Astrocyte (in vitro differentiated cells and primary cell): ENCODE measurements at regions not wholly inside any gene's neighbourhood (a gene's known extent, or its start where the extent isn't known, plus 50 kb on each side); places are given as distances from the start of the nearest gene placed in this dataset.

Experiments
- DNase-seq: peaks from one replicate; pipeline ENCODE4 v3.0.0-alpha.2; 2010; ENCODE audit warnings: low read depth
- FAIRE-seq: peaks from 2 replicates; lab custom pipeline; 2011; peaks lifted over from hg19 to GRCh38; lab: Jason Lieb, UNC
- H2AFZ ChIP-seq: 2 replicates; pipeline ENCODE4 v1.6.0; 2012; ENCODE audit warnings: low read depth, low read length, inconsistent platforms
- H3K27ac ChIP-seq: 2 replicates; pipeline ENCODE4 v1.5.1; 2011; ENCODE audit warnings: low read depth, low read length, inconsistent platforms
- H3K27me3 ChIP-seq: 2 replicates; pipeline ENCODE4 v1.6.0; 2011; ENCODE audit warnings: low read length, inconsistent platforms; ENCODE audit not compliant: insufficient read depth
- H3K36me3 ChIP-seq: 2 replicates; pipeline ENCODE4 v1.5.1; 2011; ENCODE audit warnings: low read length, inconsistent platforms; ENCODE audit not compliant: insufficient read depth
- H3K4me1 ChIP-seq: 2 replicates; pipeline ENCODE4 v1.5.1; 2011; ENCODE audit warnings: low read length, inconsistent platforms; ENCODE audit not compliant: insufficient read depth
- H3K4me2 ChIP-seq: 2 replicates; pipeline ENCODE4 v1.6.0; 2012; ENCODE audit warnings: low read length, inconsistent platforms
- H3K4me3 ChIP-seq: 2 replicates; pipeline ENCODE4 v1.5.1; 2011; ENCODE audit warnings: low read depth, mild to moderate bottlenecking, low read length, inconsistent platforms; ENCODE audit not compliant: insufficient read depth
- H3K79me2 ChIP-seq: 2 replicates; pipeline ENCODE4 v1.6.0; 2012; ENCODE audit warnings: mild to moderate bottlenecking, low read length, inconsistent platforms; ENCODE audit not compliant: insufficient read depth
- H3K9ac ChIP-seq: 2 replicates; pipeline ENCODE4 v1.6.0; 2012; ENCODE audit warnings: mild to moderate bottlenecking, low read length, inconsistent platforms
- H3K9me3 ChIP-seq: 2 replicates; pipeline ENCODE4 v1.5.1; 2012; ENCODE audit warnings: low read depth, mild to moderate bottlenecking, low read length, inconsistent platforms; ENCODE audit not compliant: insufficient read depth
- H4K20me1 ChIP-seq: 2 replicates; pipeline ENCODE4 v1.6.0; 2012; ENCODE audit warnings: low read length, inconsistent platforms; ENCODE audit not compliant: insufficient read depth
- H3K27ac Mint-ChIP-seq: one replicate; pipeline ENCODE4 v1.8.0; 2021; ENCODE audit warnings: mild to moderate bottlenecking, mixed read lengths; ENCODE audit not compliant: unreplicated experiment
- H3K27me3 Mint-ChIP-seq: one replicate; pipeline ENCODE4 v1.8.0; 2021; ENCODE audit warnings: low read depth, mixed read lengths; ENCODE audit not compliant: unreplicated experiment
- H3K36me3 Mint-ChIP-seq: one replicate; pipeline ENCODE4 v1.8.0; 2021; ENCODE audit warnings: low read depth, mixed read lengths; ENCODE audit not compliant: unreplicated experiment
- H3K4me1 Mint-ChIP-seq: one replicate; pipeline ENCODE4 v1.8.0; 2021; ENCODE audit warnings: low read depth, mixed read lengths; ENCODE audit not compliant: unreplicated experiment
- H3K4me3 Mint-ChIP-seq: one replicate; pipeline ENCODE4 v1.8.0; 2021; ENCODE audit warnings: mild to moderate bottlenecking, moderate library complexity, mixed read lengths; ENCODE audit not compliant: unreplicated experiment
- H3K9me3 Mint-ChIP-seq: one replicate; pipeline ENCODE4 v1.8.0; 2021; ENCODE audit warnings: mild to moderate bottlenecking, mixed read lengths; ENCODE audit not compliant: unreplicated experiment
- EZH2 ChIP-seq: IDR thresholded peaks from 2 replicates; pipeline ENCODE4 v1.6.1; 2012; ENCODE audit warnings: mild to moderate bottlenecking, low read length, inconsistent platforms; ENCODE audit not compliant: insufficient read depth
- TF ChIP-seq, protein P1 (sequence below): IDR thresholded peaks from 2 replicates; pipeline ENCODE4 v1.5.1; 2011; ENCODE audit warnings: low read depth, mild to moderate bottlenecking, inconsistent platforms, low read length, moderate library complexity; ENCODE audit not compliant: insufficient read depth

DNA sequence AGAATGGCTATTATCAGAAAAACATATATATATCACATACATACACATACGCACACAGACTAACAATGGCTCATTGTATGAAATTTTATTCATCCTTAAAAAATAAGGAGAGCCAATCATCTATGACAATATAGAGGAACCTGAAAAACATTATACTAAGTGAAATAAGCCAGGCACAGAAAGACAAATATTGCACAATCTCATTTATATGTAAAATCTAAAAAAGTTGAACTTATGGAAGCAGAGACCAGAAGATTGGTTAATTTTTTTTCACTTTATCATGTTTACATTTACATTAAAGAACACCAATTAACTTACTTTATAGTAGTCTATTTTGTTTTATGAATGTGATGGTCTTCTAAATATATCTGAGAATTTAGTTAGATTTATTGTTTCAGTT is 198.7 kb downstream of the KIF2B start:
- H3K9me3 ChIP-seq: no peaks in the 10 kb centered on the region
- no peak overlapping the region for H3K9ac ChIP-seq
- H4K20me1 ChIP-seq: no peaks in the 10 kb centered on the region
- no peak for FAIRE-seq
- no peak overlapping the region for H3K27ac ChIP-seq
- H3K27ac Mint-ChIP-seq: no peak overlapping the region
- H3K9me3 Mint-ChIP-seq: no peaks in the 10 kb centered on the region
- no peak for DNase-seq
- no peaks in the 10 kb centered on the region for H3K36me3 Mint-ChIP-seq
- no peak overlapping the region for H2AFZ ChIP-seq
- H3K4me2 ChIP-seq: no peak overlapping the region
- H3K4me3 ChIP-seq: no peak overlapping the region
- no peaks in the 10 kb centered on the region for H3K4me1 Mint-ChIP-seq
- H3K4me1 ChIP-seq: no peaks in the 10 kb centered on the region
- H3K27me3 ChIP-seq: no peaks in the 10 kb centered on the region
- no peaks in the 10 kb centered on the region for H3K27me3 Mint-ChIP-seq
- no peaks in the 10 kb centered on the region for H3K36me3 ChIP-seq
- TF ChIP-seq EZH2: no peak
- TF ChIP-seq, protein P1, sequence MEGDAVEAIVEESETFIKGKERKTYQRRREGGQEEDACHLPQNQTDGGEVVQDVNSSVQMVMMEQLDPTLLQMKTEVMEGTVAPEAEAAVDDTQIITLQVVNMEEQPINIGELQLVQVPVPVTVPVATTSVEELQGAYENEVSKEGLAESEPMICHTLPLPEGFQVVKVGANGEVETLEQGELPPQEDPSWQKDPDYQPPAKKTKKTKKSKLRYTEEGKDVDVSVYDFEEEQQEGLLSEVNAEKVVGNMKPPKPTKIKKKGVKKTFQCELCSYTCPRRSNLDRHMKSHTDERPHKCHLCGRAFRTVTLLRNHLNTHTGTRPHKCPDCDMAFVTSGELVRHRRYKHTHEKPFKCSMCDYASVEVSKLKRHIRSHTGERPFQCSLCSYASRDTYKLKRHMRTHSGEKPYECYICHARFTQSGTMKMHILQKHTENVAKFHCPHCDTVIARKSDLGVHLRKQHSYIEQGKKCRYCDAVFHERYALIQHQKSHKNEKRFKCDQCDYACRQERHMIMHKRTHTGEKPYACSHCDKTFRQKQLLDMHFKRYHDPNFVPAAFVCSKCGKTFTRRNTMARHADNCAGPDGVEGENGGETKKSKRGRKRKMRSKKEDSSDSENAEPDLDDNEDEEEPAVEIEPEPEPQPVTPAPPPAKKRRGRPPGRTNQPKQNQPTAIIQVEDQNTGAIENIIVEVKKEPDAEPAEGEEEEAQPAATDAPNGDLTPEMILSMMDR: no peak
- no peaks in the 10 kb centered on the region for H3K79me2 ChIP-seq
- no peak overlapping the region for H3K4me3 Mint-ChIP-seq

DNA sequence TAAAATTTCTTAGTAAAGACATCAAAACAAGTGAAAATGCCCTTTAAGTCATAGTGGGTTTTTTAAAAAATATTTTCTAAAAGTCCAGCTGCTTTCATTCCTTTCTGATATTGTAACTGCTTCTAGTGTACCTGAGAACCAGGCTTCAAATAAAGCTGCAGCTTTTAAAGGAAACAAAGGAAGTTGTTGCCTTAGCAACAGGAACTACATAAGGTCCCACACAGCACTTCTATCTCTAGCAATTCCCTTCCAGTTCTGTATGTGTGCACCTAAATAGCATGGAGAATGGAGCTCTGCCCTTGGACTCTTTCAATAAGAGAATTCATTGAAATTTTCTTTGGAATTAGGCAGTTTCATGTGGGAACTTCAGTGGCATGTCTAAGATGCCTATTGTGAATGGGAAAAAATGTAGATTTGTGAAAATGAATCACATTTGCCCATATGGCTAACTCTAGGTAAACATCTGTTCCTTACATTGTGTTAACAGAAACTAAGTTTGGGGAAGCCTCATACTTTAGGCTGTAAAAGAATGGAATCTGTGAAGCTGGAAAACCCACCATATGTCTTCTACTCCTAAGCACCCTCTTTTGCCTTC is 206.4 kb downstream of the KIF2B start:
- DNase-seq (no peak), FAIRE-seq (no peak)
- Histone ChIP-seq H3K4me2 (no peak overlapping the region), H3K79me2 (no peaks in the 10 kb centered on the region), H4K20me1 (no peaks in the 10 kb centered on the region), H3K27me3 (no peaks in the 10 kb centered on the region), H3K4me1 (no peaks in the 10 kb centered on the region), H3K9ac (no peak overlapping the region), H3K9me3 (no peaks in the 10 kb centered on the region), H2AFZ (no peak overlapping the region), H3K36me3 (no peaks in the 10 kb centered on the region), H3K4me3 (no peak overlapping the region), H3K27ac (no peak overlapping the region)
- H3K4me3 Mint-ChIP-seq: no peak overlapping the region
- H3K36me3 Mint-ChIP-seq: no peaks in the 10 kb centered on the region
- H3K27ac Mint-ChIP-seq: no peak overlapping the region
- H3K4me1 Mint-ChIP-seq: no peaks in the 10 kb centered on the region
- H3K27me3 Mint-ChIP-seq: no peaks in the 10 kb centered on the region
- H3K9me3 Mint-ChIP-seq: peaks cover 2% of the 10 kb centered on the region
- TF ChIP-seq EZH2: no peak
- TF ChIP-seq, protein P1: no peak

DNA sequence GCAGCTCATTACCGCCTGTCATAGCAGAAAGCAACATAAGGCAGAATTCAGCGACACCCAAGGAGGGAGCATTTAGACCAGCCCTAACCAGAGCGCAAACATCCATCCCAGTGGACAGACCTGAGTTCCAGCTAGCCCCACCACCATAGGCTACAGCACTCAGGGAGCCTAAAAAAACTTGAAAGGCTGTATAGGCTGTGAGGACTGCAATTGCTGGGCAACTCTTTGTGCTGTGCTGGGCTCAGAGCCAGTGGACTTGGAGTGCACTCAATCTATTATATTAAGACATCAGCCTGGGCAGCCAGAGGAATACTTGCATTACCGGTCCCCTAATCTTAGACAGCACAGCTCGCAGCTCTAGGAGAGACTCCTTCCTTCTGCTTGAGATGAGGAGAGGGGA is 207.3 kb downstream of the KIF2B start:
- Mint-ChIP-seq H3K27ac (no peak overlapping the region), H3K27me3 (no peaks in the 10 kb centered on the region), H3K36me3 (no peaks in the 10 kb centered on the region), H3K9me3 (peaks cover 2% of the 10 kb centered on the region), H3K4me3 (no peak overlapping the region), H3K4me1 (no peaks in the 10 kb centered on the region)
- TF ChIP-seq, protein P1: no peak
- TF ChIP-seq EZH2: no peak
- Histone ChIP-seq H3K36me3 (no peaks in the 10 kb centered on the region), H3K4me3 (no peak overlapping the region), H3K4me2 (no peak overlapping the region), H3K4me1 (no peaks in the 10 kb centered on the region), H2AFZ (no peak overlapping the region), H3K9ac (no peak overlapping the region), H3K27ac (no peak overlapping the region), H4K20me1 (no peaks in the 10 kb centered on the region), H3K9me3 (no peaks in the 10 kb centered on the region), H3K79me2 (no peaks in the 10 kb centered on the region), H3K27me3 (no peaks in the 10 kb centered on the region)
- DNase-seq: no peak
- no peak for FAIRE-seq
